NT2/D1 (cell line): ENCODE measurements at regions not wholly inside any gene's neighbourhood (a gene's known extent, or its start where the extent isn't known, plus 50 kb on each side); places are given as distances from the start of the nearest gene placed in this dataset.

Source experiments
- SUZ12 ChIP-seq: IDR thresholded peaks from 2 replicates; pipeline ENCODE4 v1.6.1; 2011; ENCODE audit not compliant: insufficient read length, insufficient read depth; ENCODE audit errors: extremely low read depth
- YY1 ChIP-seq: IDR thresholded peaks from 2 replicates; pipeline ENCODE4 v1.6.1; 2011; ENCODE audit not compliant: insufficient read length, insufficient read depth
- ZNF274 ChIP-seq: IDR thresholded peaks from 2 replicates; pipeline ENCODE4 v1.6.1; 2011; ENCODE audit warnings: mild to moderate bottlenecking, low read depth, low read length

DNA sequence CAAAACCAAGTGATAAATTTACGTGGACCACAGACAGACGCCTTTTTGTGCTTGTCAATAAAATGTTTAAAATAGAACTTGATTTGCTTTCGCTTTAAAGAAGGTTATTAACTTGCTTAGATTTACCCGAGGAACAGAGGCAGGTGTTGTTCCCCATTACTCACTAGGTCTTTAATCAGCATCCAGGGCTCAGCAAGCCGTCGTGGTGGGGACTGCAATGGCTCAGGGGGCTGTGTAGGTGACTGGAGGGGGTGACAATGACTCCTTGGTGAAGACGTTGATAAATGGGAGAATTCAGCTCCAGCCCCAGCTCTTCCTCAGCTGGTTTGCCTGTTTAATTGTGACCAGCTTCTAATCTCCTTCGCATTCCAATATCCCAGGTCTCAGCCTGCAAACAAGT, 231.4 kb downstream of the TMEM114 start:
- no peak for TF ChIP-seq SUZ12
- TF ChIP-seq ZNF274, result no peak
- no peak for TF ChIP-seq YY1
